ENCODE measurements at regions not wholly inside any gene's neighbourhood (a gene's known extent, or its start where the extent isn't known, plus 50 kb on each side); places are given as distances from the start of the nearest gene placed in this dataset.

- TF ChIP-seq CTCF (conservative IDR thresholded peaks at IDR 0.05): no peak
- no peak overlapping the region for H3K27ac ChIP-seq
Observed at GRCh38 chr3:168558728-168559411, 463.1 kb upstream of the GOLIM4 start.

- H3K27ac ChIP-seq: no peak overlapping the region
- no peak for TF ChIP-seq CTCF (conservative IDR thresholded peaks at IDR 0.05)
Observed at GRCh38 chr3:168552251-168552650, 456.5 kb upstream of the GOLIM4 start.

GRCh38 chr3:168548719-168549118, 453.0 kb upstream of the GOLIM4 start:
- no peak overlapping the region for H3K27ac ChIP-seq
- TF ChIP-seq CTCF (conservative IDR thresholded peaks at IDR 0.05): no peak

GRCh38 chr3:168546707-168547106, 451.0 kb upstream of the GOLIM4 start:
- no peak for TF ChIP-seq CTCF (conservative IDR thresholded peaks at IDR 0.05)
- H3K27ac ChIP-seq: no peak overlapping the region

GRCh38 chr3:168545591-168545990, 449.9 kb upstream of the GOLIM4 start:
- H3K27ac ChIP-seq: no peak overlapping the region
- TF ChIP-seq CTCF (conservative IDR thresholded peaks at IDR 0.05): no peak

- peak; percentile 39 for TF ChIP-seq CTCF (conservative IDR thresholded peaks at IDR 0.05)
- no peak overlapping the region for H3K27ac ChIP-seq
Observed at GRCh38 chr3:168544097-168544957, 448.6 kb upstream of the GOLIM4 start.

GRCh38 chr3:168540726-168541125, 445.0 kb upstream of the GOLIM4 start:
- no peak overlapping the region for H3K27ac ChIP-seq
- no peak for TF ChIP-seq CTCF (conservative IDR thresholded peaks at IDR 0.05)
